ENCODE measurements at regions not wholly inside any gene's neighbourhood (a gene's known extent, or its start where the extent isn't known, plus 50 kb on each side); places are given as distances from the start of the nearest gene placed in this dataset.
"Not testable (repeated sequence)": the region's sequence is repeated elsewhere in the genome, so short reads cannot be mapped to it uniquely, and the experiment has no call there.

DNA sequence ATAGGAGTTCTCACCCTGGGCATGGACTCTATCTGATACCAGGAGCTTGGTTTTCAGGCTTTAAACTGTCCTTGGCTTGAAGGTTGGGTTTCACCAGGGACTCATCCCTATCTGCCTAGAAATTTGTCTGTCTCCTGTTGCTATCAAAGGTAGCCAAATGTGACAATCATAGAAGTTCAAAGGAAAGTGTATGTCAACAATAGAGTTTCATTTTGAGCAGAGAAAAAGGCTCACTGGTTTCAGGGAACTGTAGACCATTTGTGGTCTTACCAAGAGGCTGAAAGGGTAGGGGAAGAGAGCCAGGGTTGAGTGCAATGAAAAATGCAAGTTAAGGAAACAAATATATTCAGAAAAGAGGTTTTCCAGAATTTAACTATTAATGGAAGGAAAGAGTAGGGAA is 966.8 kb upstream of the CITED2 start:
- intact Hi-C loops (cut with micrococcal nuclease; ENCODE audit: unreplicated experiment): no loop called here
- no peaks in the 10 kb centered on the region for H3K27me3 ChIP-seq (ENCODE audit: insufficient read depth, low read depth)
- H3K4me2 ChIP-seq: no peak overlapping the region
- no peaks in the 10 kb centered on the region for H3K36me3 ChIP-seq (ENCODE audit: low read depth)
- no peaks in the 10 kb centered on the region for H3K9me2 ChIP-seq (ENCODE audit: insufficient read depth)
- no peak overlapping the region for H2AFZ ChIP-seq
- H3K4me3 ChIP-seq: no peak overlapping the region
- H3K79me2 ChIP-seq (ENCODE audit: low read depth): no peaks in the 10 kb centered on the region
- peaks cover 17% of the 10 kb centered on the region; the same call in 1 of the 2 replicates for H3K9me3 ChIP-seq (ENCODE audit: insufficient read depth, low read depth)
- BruUV-seq (replicated peaks): no TSS peak
- 0 out of 2 replicates have a peak, but pooled peaks cover 5% of the 10 kb centered on the region for H3K4me1 ChIP-seq (replicated peaks; ENCODE audit: insufficient read depth)
- POLR2A ChIA-PET (ENCODE audit: unreplicated experiment): no interaction called here
- CTCF ChIA-PET: no interaction called here
- no peak overlapping the region for H3K27ac ChIP-seq
- TF ChIP-seq CTCF (conservative IDR thresholded peaks at IDR 0.05) (no peak), EZH2 (IDR thresholded peaks at IDR 0.05; ENCODE audit: low read depth) (no peak)
- no peak for DNase-seq
- H4K20me1 ChIP-seq (ENCODE audit: insufficient read depth): no peaks in the 10 kb centered on the region
- no peaks in the 10 kb centered on the region for H3F3A ChIP-seq (ENCODE audit: insufficient read depth, low read depth)

GRCh38 chr6:140340795-140341194 is 966.3 kb upstream of the CITED2 start:
- no peak for DNase-seq
- Histone ChIP-seq H3K36me3 (ENCODE audit: low read depth) (no peaks in the 10 kb centered on the region), H3K4me2 (no peak overlapping the region), H2AFZ (no peak overlapping the region), H3K9me3 (ENCODE audit: insufficient read depth, low read depth) (peaks cover 17% of the 10 kb centered on the region; the same call in 1 of the 2 replicates), H3K79me2 (ENCODE audit: low read depth) (no peaks in the 10 kb centered on the region), H3F3A (ENCODE audit: insufficient read depth, low read depth) (no peaks in the 10 kb centered on the region), H4K20me1 (ENCODE audit: insufficient read depth) (no peaks in the 10 kb centered on the region), H3K27me3 (ENCODE audit: insufficient read depth, low read depth) (no peaks in the 10 kb centered on the region), H3K4me3 (no peak overlapping the region), H3K9me2 (ENCODE audit: insufficient read depth) (no peaks in the 10 kb centered on the region), H3K27ac (no peak overlapping the region), H3K4me1 (replicated peaks; ENCODE audit: insufficient read depth) (0 out of 2 replicates have a peak, but pooled peaks cover 5% of the 10 kb centered on the region)
- CTCF ChIA-PET: no interaction called here
- no peak for TF ChIP-seq EZH2 (IDR thresholded peaks at IDR 0.05; ENCODE audit: low read depth)
- no peak for TF ChIP-seq CTCF (conservative IDR thresholded peaks at IDR 0.05)
- no TSS peak for BruUV-seq (replicated peaks)
- intact Hi-C loops (cut with micrococcal nuclease; ENCODE audit: unreplicated experiment): no loop called here
- POLR2A ChIA-PET (ENCODE audit: unreplicated experiment): no interaction called here

DNA sequence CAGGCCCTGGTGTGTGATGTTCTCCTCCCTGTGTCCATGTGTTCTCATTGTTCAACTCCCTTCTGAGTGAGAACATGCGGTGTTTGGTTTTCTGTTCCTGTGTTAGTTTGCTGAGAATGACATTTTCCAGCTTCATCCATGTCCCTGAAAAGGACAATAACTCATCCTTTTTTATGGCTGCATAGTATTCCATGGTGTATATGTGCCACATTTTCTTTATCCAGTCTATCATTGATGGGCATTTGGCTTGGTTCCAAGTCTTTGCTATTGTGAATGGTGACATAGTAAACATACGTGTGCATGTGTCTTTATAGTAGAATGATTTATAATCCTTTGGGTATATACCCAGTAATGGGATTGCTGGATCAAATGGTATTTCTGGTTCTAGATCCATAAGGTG is 964.6 kb upstream of the CITED2 start:
- H3K9me2 ChIP-seq (ENCODE audit: insufficient read depth); H2AFZ ChIP-seq; BruUV-seq (replicated peaks); POLR2A ChIA-PET (ENCODE audit: unreplicated experiment); H3K4me3 ChIP-seq; CTCF ChIA-PET; H4K20me1 ChIP-seq (ENCODE audit: insufficient read depth); DNase-seq; H3K27me3 ChIP-seq (ENCODE audit: insufficient read depth, low read depth); H3F3A ChIP-seq (ENCODE audit: insufficient read depth, low read depth); H3K79me2 ChIP-seq (ENCODE audit: low read depth); H3K4me2 ChIP-seq; H3K4me1 ChIP-seq (replicated peaks; ENCODE audit: insufficient read depth); intact Hi-C loops (cut with micrococcal nuclease; ENCODE audit: unreplicated experiment); H3K27ac ChIP-seq; H3K36me3 ChIP-seq (ENCODE audit: low read depth): not testable (repeated sequence)
- H3K9me3 ChIP-seq (ENCODE audit: insufficient read depth, low read depth): 0 out of 2 replicates have a peak, but pooled peaks cover 16% of the 10 kb centered on the region

- Histone ChIP-seq H3K36me3 (ENCODE audit: low read depth) (no peaks in the 10 kb centered on the region), H3K79me2 (ENCODE audit: low read depth) (no peaks in the 10 kb centered on the region), H3K4me3 (no peak overlapping the region), H4K20me1 (ENCODE audit: insufficient read depth) (no peaks in the 10 kb centered on the region), H3K9me3 (ENCODE audit: insufficient read depth, low read depth) (no peaks in the 10 kb centered on the region), H3F3A (ENCODE audit: insufficient read depth, low read depth) (no peaks in the 10 kb centered on the region), H3K9me2 (ENCODE audit: insufficient read depth) (peaks cover 5% of the 10 kb centered on the region), H3K4me1 (replicated peaks; ENCODE audit: insufficient read depth) (peaks cover 5% of the 10 kb centered on the region; the same call in 1 of the 2 replicates), H2AFZ (no peak overlapping the region; the same call in 1 of the 2 replicates), H3K27ac (no peak overlapping the region), H3K27me3 (ENCODE audit: insufficient read depth, low read depth) (no peaks in the 10 kb centered on the region), H3K4me2 (no peak overlapping the region)
- no peak for DNase-seq
- CTCF ChIA-PET: no interaction called here
- no TSS peak for BruUV-seq (replicated peaks)
- intact Hi-C loops (cut with micrococcal nuclease; ENCODE audit: unreplicated experiment): no loop called here
- POLR2A ChIA-PET (ENCODE audit: unreplicated experiment): no interaction called here
- TF ChIP-seq CTCF (conservative IDR thresholded peaks at IDR 0.05): no peak
- TF ChIP-seq EZH2 (IDR thresholded peaks at IDR 0.05; ENCODE audit: low read depth): no peak
Observed at GRCh38 chr6:140321891-140322290, 947.4 kb upstream of the CITED2 start.

Data from PC-9 (cell line).